GM21360 (cell line): ENCODE measurements at regions not wholly inside any gene's neighbourhood (a gene's known extent, or its start where the extent isn't known, plus 50 kb on each side); places are given as distances from the start of the nearest gene placed in this dataset.

Experiments
- ATAC-seq: cut with Tn5 transposase; IDR thresholded peaks from one replicate; pipeline ENCODE4 v1.9.1; 2021; ENCODE audit warnings: mild to moderate bottlenecking, moderate library complexity; ENCODE audit not compliant: unreplicated experiment

GRCh38 chr11:127919206-127920000, 668.0 kb downstream of the ETS1 start:
- ATAC-seq = no peak

DNA sequence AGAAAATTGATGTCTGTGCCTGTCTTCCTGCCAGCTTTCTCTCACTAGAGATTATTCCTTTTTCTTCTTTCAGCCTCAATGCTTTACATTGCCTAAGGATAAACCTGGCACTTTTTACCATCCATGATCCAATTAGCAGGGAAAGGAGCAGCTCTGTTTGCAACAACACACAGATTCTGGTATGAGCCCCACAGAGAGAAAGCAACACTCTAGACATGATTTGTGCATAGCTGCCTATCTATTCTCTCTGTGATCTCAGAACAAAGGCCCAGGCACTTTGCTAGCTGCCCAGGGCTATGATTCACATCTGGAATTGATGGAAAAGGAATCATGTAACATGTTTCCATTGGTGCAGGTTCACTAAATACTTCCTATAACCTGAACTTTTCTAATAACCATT, 685.0 kb downstream of the ETS1 start:
- no peak for ATAC-seq

GRCh38 chr11:127898422-127899365, 688.7 kb downstream of the ETS1 start:
- no peak for ATAC-seq

- no peak for ATAC-seq
Observed at GRCh38 chr11:127895776-127896175, 691.6 kb downstream of the ETS1 start.

- ATAC-seq = no peak
Observed at GRCh38 chr11:127894316-127894715, 693.0 kb downstream of the ETS1 start.

- no peak for ATAC-seq
Observed at GRCh38 chr11:127890030-127890615, 697.2 kb downstream of the ETS1 start.

- no peak for ATAC-seq
Observed at GRCh38 chr11:127888386-127888785, 699.0 kb downstream of the ETS1 start.

- no peak for ATAC-seq
Observed at GRCh38 chr11:127875131-127875530, 712.2 kb downstream of the ETS1 start.

GRCh38 chr11:127873478-127873877, 713.9 kb downstream of the ETS1 start:
- ATAC-seq = no peak

- no peak for ATAC-seq
Observed at GRCh38 chr11:127866109-127866508, 721.2 kb downstream of the ETS1 start.

DNA sequence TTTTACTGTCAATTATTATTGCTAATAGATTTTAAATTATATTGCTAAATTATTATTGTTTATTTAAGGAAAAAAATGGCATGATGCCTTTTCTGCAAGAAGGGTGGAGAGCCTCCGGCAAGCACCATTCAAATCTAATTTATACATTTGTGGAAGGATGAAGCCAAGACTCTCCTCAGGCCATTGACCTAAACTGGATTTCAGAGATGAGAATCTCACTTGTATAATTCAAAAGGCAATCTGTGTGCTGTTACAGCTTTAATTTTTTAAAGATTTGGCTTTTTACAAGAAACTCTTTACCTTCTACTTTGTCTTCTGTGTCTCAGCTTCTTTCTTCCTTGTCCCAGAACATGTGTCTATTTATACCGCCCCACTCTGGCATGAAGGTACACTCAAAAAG, 722.5 kb downstream of the ETS1 start:
- no peak for ATAC-seq

GRCh38 chr11:127862406-127862805, 725.0 kb downstream of the ETS1 start:
- no peak for ATAC-seq

- ATAC-seq = no peak
Observed at GRCh38 chr11:127859941-127860354, 727.4 kb downstream of the ETS1 start.

DNA sequence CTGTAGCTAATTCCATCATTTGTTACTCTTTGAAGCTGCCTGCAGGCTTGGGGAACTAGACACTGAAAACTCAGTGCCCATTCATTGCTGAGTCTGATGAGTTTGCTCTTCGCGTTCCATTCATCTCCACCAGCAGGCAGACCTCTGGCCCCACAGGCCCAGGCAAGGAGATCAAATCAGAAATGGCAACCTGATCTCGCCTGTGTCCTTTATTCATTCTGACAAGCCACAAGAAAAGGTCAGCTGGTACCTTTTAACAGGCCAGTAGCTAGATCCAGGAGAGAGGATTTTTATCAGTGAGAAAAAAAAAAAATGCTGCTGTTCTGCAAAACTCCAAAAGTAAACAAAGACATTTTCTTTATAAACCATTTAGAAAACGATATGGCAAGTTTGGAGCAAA, 742.5 kb downstream of the ETS1 start:
- no peak for ATAC-seq

- ATAC-seq = peak; percentile 75
Observed at GRCh38 chr11:127843483-127844396, 743.6 kb downstream of the ETS1 start.

DNA sequence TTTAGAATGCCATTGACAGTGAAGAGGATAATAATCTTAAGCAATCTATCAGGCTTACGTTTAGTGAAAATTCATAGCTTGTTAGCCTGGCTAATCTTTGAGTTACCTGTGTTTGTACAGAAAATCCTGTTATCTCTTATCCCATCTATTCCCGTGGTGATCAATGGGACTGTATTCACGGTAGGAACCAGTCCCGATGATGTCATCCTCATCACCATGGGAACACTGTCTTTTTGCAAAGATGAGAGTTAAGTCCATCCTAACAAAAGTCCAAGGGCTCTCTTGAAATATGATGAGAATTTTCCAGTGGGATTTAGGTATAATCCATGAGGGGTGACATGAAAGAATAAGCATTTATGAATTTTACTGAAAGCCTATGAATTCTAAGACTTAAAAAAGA, 762.2 kb downstream of the ETS1 start:
- ATAC-seq = no peak

DNA sequence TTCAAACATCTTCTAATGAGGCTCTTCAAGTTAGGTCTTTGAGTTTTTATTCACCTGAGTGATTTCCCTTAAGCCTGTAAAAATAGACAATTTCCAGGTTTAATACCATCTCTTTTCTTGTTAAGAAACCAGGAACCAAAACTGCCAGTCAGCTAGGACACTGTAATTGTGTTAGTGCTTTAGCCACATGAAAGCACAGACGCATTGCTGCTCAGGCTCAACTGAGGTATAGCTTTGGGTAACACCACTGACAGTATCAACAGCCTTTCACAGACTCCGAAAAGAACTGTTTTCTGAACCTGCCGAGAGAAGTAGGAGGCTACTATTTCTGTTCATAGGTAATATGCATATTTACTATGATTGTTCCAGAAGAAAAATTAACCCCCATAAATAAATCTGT, 768.7 kb downstream of the ETS1 start:
- no peak for ATAC-seq

- no peak for ATAC-seq
Observed at GRCh38 chr11:127816962-127817361, 770.4 kb downstream of the ETS1 start.

DNA sequence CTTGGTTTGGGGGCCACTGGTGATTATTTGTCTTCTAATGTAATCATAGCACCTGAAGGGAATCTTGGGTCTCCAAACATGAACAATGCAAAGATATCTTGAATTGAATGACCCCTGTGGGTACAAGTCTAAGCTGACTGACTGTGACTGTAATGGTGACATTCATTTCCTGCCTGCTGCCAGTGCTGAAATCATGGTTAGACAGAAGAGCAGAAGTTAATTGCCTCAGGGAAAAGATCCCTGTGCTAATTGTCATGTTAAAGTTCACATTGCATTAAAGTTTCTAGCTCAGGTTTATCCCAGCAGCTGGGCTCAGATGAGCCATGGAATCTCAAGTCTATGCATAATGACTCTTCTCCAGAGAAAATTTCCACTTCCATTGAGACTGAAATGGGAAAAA, 772.0 kb downstream of the ETS1 start:
- no peak for ATAC-seq

- ATAC-seq = no peak
Observed at GRCh38 chr11:127806501-127806900, 780.9 kb downstream of the ETS1 start.

GRCh38 chr11:127805771-127806170, 781.6 kb downstream of the ETS1 start:
- no peak for ATAC-seq
